Loucy (cell line): ENCODE measurements at regions not wholly inside any gene's neighbourhood (a gene's known extent, or its start where the extent isn't known, plus 50 kb on each side); places are given as distances from the start of the nearest gene placed in this dataset.

Experiments
- CTCF ChIP-seq: fragments of 200-600 bp; sonication (generic); conservative IDR thresholded peaks from 2 replicates; pipeline ENCODE4 v1.5.1; 2014; ENCODE audit warnings: mild to moderate bottlenecking, antibody characterized with exemption, low read length
- EZH2phosphoT487 ChIP-seq: fragments of 200-600 bp; IDR thresholded peaks from 2 replicates; pipeline ENCODE4 v1.6.1; 2018; ENCODE audit warnings: antibody characterized with exemption, mild to moderate bottlenecking, moderate library complexity, borderline replicate concordance

- no peak for TF ChIP-seq CTCF
- no peak for TF ChIP-seq EZH2phosphoT487
Observed at GRCh38 chr18:27274901-27275300, 89.8 kb upstream of the CHST9 start.
